Body of pancreas (tissue), 4 donors: ENCODE measurements at regions not wholly inside any gene's neighbourhood (a gene's known extent, or its start where the extent isn't known, plus 50 kb on each side); places are given as distances from the start of the nearest gene placed in this dataset.

ENCODE experiments used
- ATAC-seq: fragments of 150-250 bp; one replicate; pipeline ENCODE4 v1.9.1; 2016
- DNase-seq, 4 donors: peaks; one replicate each; pipeline ENCODE4 v3.0.0-alpha.2; 2019
- H3K27ac ChIP-seq, 4 donors: fragments of 200-600 bp; sonication (generic); 1 replicate in 3 of 4; 2 replicates in 1 of 4; pipeline versions ENCODE4 v1.5.1 to v1.6.1; 2016 to 2019; ENCODE audit warnings: mild to moderate bottlenecking in 1 of 4, mixed read lengths in 1 of 4, moderate library complexity in 1 of 4
- H3K27me3 ChIP-seq, 2 donors: fragments of 200-600 bp; sonication (generic); one replicate each; pipeline ENCODE4 v1.6.0; 2016; ENCODE audit warnings: mild to moderate bottlenecking in 1 of 2
- H3K36me3 ChIP-seq, 2 donors: fragments of 200-600 bp; sonication (generic); replicated peaks in 1 of 2; 2 replicates each; pipeline ENCODE4 v1.5.1; 2016; ENCODE audit warnings: low read depth in 2 of 2; ENCODE audit not compliant: insufficient read depth in 1 of 2
- H3K4me1 ChIP-seq: fragments of 200-600 bp; sonication (generic); one replicate; pipeline ENCODE4 v1.6.0; 2016
- H3K4me3 ChIP-seq, 2 donors: fragments of 200-600 bp; sonication (generic); 1 replicate in 1 of 2; 2 replicates in 1 of 2; pipeline ENCODE4 v1.5.1; 2016 to 2019
- H3K9me3 ChIP-seq, 3 donors: fragments of 200-600 bp; sonication (generic); 1 replicate in 2 of 3; 2 replicates in 1 of 3; pipeline ENCODE4 v1.5.1; 2016
- CTCF ChIP-seq, 7 experiments: fragments of 450-650 bp in 4 of 7; fragments of 200-600 bp in 3 of 7; sonication (generic) in 3 of 7; IDR thresholded peaks; one replicate each; pipeline ENCODE4 v1.5.1; 2016 to 2019; ENCODE audit warnings: antibody characterized with exemption in 7 of 7
- POLR2A ChIP-seq, 3 donors: fragments of 450-650 bp; IDR thresholded peaks; one replicate each; pipeline ENCODE4 v1.6.1; 2016; ENCODE audit warnings: antibody characterized with exemption in 3 of 3, mild to moderate bottlenecking in 2 of 3
- WGBS, 2 donors: methylation state at CpG; one replicate each; pipeline ENCODE4 v1.1.5; 2017; 5-methylcytosine and 5-hydroxymethylcytosine counted together
- intact Hi-C: fragments of 100-400 bp; cut with DNase I; formaldehyde crosslinking; loops from one replicate; pipeline ENCODE4 v1.15.1; 2023

GRCh38 chr11:36931139-36931538, 333.1 kb upstream of the RAG2 start:
- ATAC-seq (no peak), DNase-seq (no peak)
- 62 to 69% methylated on average over 4 of the region's 4 CpGs for WGBS, 2 donors
- Histone ChIP-seq H3K27me3 (no peaks in the 10 kb centered on the region), H3K27ac (no peak overlapping the region), H3K4me3 (no peak overlapping the region), H3K4me1 (no peaks in the 10 kb centered on the region), H3K36me3 (no peaks in the 10 kb centered on the region), H3K9me3 (no peaks in the 10 kb centered on the region)
- TF ChIP-seq CTCF (IDR thresholded peaks at IDR 0.05) (no peak), POLR2A (IDR thresholded peaks at IDR 0.05) (no peak)
- intact Hi-C loops = no loop called here

- no peaks in the 10 kb centered on the region for H3K27me3 ChIP-seq
- intact Hi-C loops = no loop called here
- no peak for DNase-seq
- no peak overlapping the region for H3K27ac ChIP-seq
- TF ChIP-seq CTCF (IDR thresholded peaks at IDR 0.05) (no peak), POLR2A (IDR thresholded peaks at IDR 0.05) (no peak)
- no peaks in the 10 kb centered on the region for H3K4me1 ChIP-seq
- no peak overlapping the region for H3K4me3 ChIP-seq
- H3K36me3 ChIP-seq = no peaks in the 10 kb centered on the region
- 49 to 57% methylated on average over 3 of the region's 3 CpGs for WGBS, 2 donors
- no peaks in the 10 kb centered on the region for H3K9me3 ChIP-seq
- no peak for ATAC-seq
These were observed 332.2 kb upstream of the RAG2 start for GRCh38 chr11:36930256-36930655.

GRCh38 chr11:36929401-36929800, 331.4 kb upstream of the RAG2 start:
- intact Hi-C loops = no loop called here
- DNase-seq (no peak), ATAC-seq (no peak)
- Histone ChIP-seq H3K9me3 (no peaks in the 10 kb centered on the region), H3K27ac (no peak overlapping the region), H3K36me3 (no peaks in the 10 kb centered on the region), H3K27me3 (no peaks in the 10 kb centered on the region), H3K4me3 (no peak overlapping the region), H3K4me1 (no peaks in the 10 kb centered on the region)
- 70 to 78% methylated on average over 1 of the region's 1 CpG for WGBS, 2 donors
- TF ChIP-seq CTCF (IDR thresholded peaks at IDR 0.05) (no peak), POLR2A (IDR thresholded peaks at IDR 0.05) (no peak)

GRCh38 chr11:36928621-36929020, 330.6 kb upstream of the RAG2 start:
- H3K27me3 ChIP-seq = no peaks in the 10 kb centered on the region
- H3K4me3 ChIP-seq = no peak overlapping the region
- 25 to 41% methylated on average over 1 of the region's 1 CpG for WGBS, 2 donors
- intact Hi-C loops = no loop called here
- no peaks in the 10 kb centered on the region for H3K9me3 ChIP-seq
- TF ChIP-seq POLR2A (IDR thresholded peaks at IDR 0.05) = no peak
- no peak for TF ChIP-seq CTCF (IDR thresholded peaks at IDR 0.05)
- H3K4me1 ChIP-seq = no peaks in the 10 kb centered on the region
- ATAC-seq (no peak), DNase-seq (no peak)
- H3K36me3 ChIP-seq = no peaks in the 10 kb centered on the region
- no peak overlapping the region for H3K27ac ChIP-seq

GRCh38 chr11:36899800-36900199, 301.8 kb upstream of the RAG2 start:
- Histone ChIP-seq H3K4me3 (no peak overlapping the region), H3K36me3 (no peaks in the 10 kb centered on the region), H3K4me1 (no peaks in the 10 kb centered on the region), H3K9me3 (no peaks in the 10 kb centered on the region), H3K27me3 (no peaks in the 10 kb centered on the region), H3K27ac (no peak overlapping the region)
- TF ChIP-seq CTCF (IDR thresholded peaks at IDR 0.05) (no peak), POLR2A (IDR thresholded peaks at IDR 0.05) (no peak)
- ATAC-seq (no peak), DNase-seq (no peak)
- intact Hi-C loops = no loop called here
- WGBS, 2 donors = 2 to 14% methylated on average over 1 of the region's 1 CpG
